H4 (cell line): ENCODE measurements at regions not wholly inside any gene's neighbourhood (a gene's known extent, or its start where the extent isn't known, plus 50 kb on each side); places are given as distances from the start of the nearest gene placed in this dataset.
"Not testable (repeated sequence)": the region's sequence is repeated elsewhere in the genome, so short reads cannot be mapped to it uniquely, and the experiment has no call there.

ENCODE experiments used
- DNase-seq: peaks from one replicate; pipeline ENCODE4 v3.0.0-alpha.2; 2015; ENCODE audit warnings: low spot score

DNA sequence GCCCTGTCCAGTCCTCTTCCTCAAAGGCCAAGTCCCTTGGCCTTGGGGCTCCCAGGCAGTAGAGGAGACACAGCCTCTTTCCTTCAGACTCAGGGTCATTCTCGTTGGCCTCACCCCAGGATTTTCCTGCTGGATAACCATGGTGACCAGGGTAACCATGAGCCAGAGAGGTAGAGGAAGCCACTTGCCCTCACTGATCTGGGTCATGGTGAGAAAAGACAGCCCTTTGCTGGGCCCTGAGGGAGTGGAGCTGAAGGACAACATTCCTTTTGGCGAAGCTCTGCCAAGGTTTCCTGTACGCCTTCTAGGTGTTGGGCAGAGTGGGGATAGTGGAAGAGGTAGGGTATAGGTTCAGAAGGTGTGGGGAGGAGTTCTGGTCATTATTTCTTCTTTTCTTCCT lies 53.1 kb upstream of the WNT4 start:
- DNase-seq = no peak

DNA sequence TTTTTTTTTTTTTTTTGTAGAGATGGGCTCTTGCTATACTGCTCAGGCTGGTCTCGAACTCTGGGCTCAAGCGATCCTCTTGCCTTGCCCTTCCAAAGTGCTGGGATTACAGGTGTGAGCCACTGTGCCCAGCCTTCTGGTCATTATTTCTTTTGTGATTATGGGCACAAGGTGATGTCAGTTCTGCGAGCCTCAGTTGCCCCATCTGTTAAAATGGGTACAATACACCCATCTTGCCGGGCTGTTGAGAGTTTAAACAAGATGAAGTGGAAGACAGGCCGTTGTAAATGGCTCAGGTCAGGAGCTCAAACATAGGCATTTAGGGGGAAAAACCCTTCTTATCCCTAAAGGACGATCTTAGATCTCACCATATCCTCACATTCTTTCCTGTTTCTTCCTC lies 53.7 kb upstream of the WNT4 start:
- DNase-seq = no peak

DNA sequence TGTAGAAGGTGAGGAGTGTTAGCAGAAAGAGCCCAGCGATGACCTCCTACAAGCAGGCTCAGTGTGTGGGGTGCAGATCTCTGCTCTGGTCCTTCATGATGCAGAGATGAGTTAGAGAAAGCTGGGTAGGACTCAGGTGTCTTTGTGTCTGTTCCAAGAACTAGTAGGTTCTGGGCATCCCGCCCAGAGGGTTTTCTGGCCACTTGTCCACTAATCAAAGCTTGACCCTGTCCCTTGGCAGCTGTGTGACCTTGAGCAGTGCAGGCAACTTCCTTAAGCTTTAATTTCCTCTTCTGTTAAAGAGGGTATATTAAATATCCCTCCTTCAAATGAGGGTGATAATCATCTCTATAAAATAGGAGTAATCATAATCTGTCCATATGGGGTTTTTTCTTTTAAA lies 54.7 kb upstream of the WNT4 start:
- no peak for DNase-seq

DNA sequence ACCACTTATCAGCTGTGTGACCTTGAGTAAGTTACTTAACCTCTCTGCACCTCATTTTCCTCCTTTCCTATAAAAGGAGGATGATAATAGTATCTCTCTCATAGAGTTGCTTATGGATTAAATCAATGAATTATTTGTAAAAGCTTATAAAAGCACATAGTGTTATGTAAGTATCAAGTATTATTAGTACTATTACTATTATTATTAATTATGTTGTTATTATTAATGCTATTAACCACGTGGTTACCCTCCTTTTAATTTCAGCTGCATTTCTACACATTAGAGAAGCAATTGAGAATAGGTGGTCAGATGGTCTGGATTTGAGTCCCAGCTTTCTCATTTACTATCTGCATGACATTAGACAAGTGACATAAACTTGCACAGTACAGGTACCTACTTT lies 58.1 kb upstream of the WNT4 start:
- DNase-seq = no peak

DNA sequence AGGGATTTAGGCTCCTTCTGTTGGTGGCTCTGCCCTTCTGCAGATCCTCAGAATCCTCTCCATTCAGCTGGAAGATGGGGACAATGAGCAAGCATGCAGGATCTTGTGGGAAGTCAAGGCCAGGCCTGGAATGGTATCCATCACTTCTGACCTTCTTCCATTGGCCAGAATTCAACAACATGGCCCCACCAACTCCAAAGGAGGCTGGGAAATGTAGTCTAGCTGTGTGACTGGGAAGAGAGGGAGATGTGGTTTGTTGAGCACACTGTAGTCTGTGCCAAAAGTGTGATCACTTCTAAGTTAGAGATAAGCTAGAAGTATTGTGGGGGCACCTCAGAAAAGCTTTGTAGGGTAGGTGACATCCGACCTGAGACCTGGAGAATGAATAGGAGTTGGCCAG lies 60.4 kb upstream of the WNT4 start:
- no peak for DNase-seq

DNA sequence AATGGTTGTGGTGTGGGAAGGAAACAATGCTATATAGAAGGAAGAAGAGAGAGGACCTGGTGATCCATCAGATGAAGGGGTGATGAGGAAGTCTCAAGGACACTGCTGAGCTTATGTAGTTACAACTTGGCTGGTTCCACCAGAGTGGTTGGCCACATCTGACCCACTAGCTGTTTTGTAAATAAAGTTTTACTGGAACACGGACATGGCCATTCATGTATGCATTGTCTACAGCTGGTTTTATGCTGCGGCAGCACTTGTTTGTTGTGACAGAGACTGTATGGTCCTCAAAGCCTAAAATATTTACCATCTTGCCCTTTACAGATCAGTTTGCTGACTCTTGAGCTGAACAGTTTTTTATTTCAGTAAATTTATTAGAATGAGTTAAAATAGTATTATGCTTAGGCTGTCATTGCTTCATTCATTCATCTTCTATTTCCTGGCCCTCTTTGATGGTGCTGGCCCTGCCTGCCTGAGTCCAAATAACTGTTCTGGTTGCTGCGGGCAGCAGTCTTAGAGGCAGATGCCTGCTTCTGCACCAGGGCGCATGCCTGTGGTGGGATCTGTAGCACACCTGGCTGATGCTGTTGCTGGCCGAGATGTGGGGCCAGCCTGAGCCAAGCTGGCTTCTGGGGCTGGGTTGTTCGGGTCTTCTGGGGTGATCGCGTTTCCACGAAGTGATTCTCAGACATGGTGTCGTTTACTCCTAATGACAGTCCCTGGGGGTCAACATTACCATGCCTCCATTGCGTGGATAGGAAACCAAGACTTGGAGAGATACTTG lies 61.4 kb upstream of the WNT4 start:
- no peak for DNase-seq

DNA sequence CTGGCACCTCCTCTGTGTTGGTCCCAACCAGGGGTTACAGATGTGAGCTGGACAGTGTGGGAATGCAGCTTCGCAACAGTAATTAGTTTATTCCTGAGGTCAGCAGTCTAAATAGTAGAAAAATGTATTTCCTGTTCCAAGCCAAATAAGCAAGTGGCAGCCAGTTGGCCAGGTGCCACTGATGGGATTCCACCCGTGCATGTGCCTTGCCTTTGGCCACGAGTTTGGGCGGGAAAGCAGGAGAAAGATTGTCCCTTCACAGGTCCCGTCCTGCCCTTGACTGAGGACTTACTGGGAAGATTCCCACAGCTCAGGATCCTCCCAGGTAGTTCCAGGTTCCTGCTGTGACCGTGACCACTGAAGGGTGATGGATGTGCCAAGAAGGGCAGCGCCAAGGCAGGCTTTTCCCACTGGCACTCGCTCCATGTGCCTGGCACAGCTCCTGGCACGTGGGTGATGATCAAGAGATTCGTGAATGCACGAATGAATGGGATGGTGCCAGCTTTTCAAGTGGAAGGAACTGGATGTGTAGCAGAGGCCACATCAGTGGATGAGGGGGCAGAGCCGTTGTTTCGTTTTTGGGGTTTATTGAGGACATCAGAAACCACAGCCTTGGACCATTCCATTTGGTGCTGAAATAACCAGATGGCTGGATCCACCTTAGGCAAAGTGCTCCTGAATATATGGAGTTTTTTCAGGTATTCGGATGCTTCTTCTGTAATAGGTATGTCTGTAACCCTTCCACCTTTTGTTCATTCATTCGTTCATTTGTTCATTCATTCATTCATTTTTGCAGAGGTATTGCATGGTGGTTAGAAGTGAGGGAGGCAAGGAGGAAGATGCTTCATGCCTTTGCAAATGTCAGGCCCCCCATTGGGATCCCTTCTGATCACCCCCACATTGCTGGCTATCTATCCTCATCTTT lies 62.4 kb upstream of the WNT4 start:
- DNase-seq = peak; percentile 44

DNA sequence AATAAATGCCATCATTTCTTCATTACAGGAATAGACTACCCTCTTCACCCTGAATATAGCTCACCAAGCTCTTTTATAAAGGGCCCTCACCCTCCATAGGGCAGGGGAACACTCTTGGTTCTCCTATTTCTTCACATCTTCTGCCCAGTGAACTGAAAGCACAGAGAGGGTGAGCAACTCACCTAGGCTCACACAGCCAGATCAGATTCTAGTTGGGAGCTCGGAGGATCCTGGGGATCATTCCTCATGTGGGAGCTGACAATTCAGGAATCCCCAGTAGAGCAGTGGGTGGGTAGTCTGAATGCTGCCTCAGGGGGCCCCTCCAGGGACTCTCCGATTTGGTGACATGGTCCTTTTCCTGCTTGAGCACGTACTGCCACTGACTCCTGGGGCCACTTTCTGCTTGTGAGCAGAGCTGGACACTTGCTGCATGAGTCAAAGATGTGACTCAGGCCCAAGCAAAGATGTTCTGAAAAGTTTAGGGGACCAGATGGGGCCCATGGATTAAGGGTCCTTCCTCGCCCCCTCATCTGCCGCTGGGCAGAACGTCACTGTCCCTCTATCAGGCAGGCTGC lies 63.7 kb upstream of the WNT4 start:
- no peak for DNase-seq

DNA sequence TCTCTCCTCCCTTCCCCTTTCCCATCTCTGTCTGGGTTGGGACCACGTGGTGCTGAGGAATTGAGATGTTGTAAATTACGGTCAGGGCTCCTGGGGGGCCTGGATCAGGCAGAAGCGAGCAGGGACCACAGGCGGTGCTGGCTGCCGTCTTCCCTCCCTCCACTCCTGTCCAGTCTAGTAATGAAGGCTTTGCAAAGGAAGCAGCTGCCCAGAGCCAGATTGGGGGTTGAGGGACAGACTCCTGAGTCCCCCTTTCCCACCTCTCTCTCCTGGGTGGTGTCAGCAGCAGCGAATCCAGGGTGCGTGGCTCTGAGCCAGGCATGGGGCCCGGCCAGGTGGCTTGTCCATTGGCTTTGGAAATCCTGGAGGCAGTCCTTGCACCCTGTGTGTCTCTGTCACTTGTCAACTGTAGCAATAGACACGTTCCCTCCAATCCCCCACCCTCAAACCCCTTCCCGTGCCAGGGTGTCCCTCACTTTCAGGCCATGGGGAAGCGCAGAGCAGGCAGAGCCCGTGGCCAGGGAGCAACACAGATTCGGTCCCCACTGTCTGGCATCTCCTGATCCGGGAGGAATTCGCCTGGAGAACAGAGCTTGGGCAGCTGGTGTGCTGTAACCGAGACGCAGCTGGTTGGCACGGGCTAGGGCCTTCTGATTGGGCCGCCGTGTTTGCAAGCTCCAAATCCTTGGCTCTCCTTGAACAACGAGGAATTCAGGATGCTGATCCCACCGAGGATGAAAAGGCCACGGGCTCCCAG lies 64.8 kb upstream of the WNT4 start:
- no peak for DNase-seq

DNA sequence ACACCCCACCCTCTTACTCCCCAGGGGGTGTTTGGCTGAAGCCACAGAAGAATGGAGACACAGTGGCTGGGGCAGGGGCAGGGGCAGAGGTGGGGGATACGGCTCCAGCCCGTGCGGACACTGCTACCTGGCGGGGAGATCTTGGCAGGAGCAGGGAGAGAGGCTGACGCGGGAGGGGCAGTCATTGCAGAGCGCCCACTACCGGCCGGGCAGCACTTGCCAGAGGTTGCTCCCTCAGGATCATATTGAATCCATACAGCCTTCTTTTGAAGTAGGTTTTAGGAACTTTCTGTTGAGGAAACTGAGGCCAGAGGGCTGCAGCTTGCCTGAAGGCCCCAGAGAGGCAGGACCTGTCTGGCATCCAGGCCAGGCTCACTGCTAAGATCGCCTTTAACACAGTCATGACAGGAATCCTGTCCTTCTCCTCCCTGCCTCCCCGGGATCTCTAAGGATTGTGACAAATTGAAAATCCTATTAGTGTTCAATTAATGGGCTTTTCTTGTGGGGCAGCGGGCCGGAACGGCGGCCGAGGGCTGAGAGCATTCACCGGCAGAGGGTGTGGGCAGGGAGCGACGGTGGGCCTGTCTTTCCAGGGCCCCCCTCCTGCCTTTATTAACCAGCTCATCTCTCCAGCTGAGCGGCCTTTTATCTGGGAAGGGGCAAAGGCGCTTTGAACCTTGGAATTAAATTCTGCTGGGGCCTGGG lies 65.5 kb upstream of the WNT4 start:
- no peak for DNase-seq

DNA sequence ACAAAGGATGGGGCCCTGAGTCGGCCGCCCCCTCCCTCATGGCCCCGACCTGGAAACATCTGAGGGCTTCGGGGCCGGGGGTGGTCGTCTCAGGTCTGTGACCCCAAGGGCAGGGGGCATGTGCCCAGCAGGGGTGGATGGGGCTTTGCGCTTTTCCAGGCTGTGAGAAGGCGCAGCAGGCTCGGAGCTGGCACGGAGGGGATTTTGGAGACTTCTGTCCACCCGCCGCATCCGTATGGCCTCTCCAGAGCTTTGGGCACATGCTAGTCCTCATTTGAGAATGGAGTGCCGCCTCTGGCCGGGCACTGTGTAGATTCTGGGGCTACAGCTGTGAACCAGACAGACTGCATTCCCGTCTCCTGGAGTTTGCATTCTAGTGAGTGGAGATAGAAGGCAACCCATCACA lies 66.1 kb upstream of the WNT4 start:
- DNase-seq = no peak

DNA sequence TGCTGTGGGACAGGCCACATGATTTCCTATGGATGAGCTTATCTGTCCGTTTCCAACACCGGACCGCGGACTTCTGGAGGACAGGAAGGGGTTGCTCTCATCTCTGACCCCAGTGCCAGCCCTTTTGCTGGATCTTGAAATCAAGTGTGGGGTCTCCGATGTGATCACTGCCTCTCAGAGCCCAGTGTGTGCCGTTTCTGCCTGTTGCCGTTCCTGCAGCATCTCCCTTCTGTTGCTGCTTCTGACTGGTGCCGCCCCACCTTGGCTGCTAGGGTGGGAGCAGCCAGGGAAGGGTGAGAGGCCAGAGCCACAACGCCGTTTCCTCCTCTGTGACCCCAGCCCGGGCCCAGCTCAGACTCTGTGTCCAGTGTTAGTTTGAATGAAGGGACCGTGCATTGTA lies 67.3 kb upstream of the WNT4 start:
- no peak for DNase-seq

DNA sequence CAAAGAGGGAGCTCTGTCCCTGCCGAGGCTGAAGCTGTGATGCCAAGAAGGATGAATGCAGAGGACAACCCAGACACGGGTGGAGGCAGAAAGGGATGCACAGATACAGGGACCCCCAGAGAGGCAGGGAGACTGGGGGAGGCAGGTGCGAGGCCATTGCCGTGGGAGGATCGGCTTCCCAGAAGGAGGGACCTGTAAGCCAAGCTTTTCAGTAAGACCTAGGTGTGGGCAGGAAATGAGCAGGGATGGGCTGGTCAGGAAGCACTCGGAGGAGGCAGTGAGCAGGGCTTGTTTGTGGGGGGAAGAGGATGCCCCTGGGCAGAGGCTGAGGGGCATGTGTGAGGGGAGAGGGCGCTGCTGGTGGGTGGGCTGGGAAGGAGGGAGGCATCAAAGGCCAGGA lies 67.7 kb upstream of the WNT4 start:
- no peak for DNase-seq

DNA sequence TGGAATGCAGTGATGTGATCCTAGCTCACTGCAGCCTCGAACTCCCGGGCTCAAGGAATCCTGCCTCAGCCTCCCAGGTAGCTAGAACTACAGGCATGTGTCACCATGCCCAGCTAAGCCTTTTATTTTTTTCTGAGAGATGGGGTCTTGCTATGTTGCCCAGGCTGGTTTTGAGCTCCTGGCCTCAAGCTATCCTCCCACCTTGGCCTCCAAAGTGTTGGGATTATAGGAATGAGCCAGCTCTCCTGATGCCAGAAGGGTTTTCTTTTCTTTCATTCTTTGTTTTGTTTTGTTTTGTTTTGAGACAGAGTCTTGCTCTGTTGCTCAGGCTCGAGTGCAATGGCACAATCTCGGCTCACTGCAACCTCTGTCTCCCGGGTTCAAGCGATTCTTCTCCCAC lies 68.6 kb upstream of the WNT4 start:
- not testable (repeated sequence) for DNase-seq

DNA sequence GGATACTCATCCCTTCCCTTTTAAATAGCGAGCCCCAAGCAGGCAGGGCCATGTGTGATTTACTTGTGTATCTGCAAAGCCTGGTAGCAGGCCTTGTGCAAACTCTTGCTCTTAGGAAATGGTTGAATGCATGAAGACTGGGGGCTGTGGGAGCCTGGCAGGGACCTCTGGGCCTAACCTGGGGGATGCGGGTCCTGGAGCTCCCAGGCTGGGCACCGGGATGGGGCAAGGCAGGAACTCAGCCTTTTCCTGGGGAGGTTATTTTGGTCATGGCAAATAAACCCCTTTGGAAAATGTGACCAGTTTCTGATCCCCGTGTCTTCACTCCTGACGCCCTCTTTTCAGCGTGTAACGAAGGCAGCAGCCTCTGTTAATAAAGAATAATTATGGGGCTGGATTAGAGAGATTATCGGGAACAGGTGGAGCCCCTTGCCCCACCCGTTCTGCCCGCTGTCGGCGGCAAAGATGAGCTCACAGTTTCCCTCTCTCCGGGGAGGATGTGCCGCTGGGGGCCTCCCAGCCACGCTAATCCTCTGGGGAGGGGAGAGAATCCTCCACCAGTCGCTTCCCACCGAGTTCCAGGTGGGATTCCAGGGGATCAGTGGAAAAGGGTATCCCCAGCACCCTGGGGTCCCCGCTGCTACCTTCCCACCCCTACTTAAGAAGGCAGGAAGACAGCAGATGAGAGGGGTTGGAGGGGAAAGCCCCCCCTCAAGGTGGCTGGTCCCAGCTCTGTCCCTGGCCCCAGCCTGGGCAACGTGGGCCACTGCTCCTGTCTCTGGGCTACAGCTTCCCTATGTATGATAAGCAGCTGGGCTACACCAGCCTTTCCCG lies 69.7 kb upstream of the WNT4 start:
- no peak for DNase-seq

DNA sequence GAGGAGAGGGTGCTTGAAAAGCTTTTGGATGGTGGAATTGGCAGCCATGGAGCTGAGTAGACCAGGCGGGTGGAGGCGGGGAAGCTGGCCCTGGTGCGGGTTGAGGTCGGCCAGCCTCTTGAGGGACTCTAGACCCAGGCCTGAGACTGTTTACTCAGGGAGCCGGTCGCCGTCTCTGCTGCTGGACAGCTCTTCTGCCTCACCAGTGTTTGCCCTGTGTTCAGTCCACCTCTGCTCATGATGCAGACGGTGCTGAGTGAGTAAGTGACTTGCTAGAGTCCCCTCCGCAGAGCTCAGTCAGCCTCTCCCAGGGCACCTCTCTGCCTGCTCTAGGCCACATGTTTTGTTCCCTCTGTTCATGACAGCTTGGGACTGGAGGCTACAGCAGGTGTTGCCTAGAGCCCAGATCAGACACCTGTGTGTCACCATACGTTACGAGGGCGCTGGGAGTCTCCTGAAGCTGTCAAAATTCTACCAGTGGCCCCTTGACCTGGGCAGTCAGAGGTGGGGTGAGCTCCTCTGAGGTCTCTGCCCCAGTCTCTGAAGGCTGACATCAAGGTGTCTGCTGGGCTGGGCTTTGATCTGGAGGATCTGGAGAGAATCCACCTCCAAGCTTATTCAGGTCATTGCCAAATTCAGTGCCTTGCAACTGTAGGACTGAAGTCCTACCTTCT lies 73.5 kb upstream of the WNT4 start:
- no peak for DNase-seq

DNA sequence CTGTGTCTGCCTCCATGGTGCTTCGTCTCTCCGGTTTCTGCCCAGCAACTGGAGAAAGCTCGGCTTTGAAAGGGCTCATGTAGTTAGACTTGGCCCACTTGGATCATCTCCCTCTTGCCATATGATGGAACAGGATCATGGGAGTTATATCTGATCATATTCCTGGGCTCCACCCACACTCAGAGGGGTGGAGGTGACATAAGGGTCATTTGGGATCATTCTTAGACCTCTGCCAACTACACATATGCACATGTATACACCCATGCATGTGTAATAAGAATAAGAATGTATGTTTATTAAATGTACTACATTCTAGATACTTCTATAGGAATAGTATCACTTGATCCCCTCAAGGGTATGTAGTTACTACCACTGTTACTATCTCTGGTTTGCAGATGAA lies 74.1 kb upstream of the WNT4 start:
- DNase-seq = no peak

DNA sequence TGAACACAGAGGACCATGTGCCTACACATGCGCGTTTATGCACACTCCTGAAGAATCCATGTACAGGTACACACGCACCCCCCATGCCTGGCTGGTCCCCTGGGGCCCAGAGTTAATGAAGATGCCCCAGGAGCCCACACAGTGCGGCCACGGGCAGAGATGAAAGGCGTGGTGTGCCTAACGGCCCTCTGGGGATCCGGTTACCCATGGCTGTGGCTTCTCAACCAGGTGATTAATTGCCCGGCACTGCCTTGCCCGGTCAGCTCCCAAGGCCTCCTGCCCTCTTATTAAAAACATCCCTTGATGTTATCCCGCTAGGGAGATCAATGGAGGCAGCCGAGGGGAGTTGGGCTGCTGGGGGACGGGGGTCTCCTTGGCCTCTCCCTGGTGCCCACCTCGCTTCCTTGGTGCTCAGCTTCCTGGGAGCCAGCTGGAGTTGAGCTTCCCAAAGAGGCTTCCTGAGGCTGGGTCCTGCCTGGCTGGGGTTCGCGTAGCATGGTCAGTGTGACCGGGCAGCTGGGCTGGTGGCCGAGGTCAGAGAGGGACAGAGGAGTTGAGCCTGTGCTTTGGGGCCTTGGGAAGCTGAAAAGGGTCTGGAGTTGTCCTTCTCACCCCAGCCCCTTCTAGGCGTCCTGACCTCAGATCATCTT lies 75.0 kb upstream of the WNT4 start:
- DNase-seq = no peak

DNA sequence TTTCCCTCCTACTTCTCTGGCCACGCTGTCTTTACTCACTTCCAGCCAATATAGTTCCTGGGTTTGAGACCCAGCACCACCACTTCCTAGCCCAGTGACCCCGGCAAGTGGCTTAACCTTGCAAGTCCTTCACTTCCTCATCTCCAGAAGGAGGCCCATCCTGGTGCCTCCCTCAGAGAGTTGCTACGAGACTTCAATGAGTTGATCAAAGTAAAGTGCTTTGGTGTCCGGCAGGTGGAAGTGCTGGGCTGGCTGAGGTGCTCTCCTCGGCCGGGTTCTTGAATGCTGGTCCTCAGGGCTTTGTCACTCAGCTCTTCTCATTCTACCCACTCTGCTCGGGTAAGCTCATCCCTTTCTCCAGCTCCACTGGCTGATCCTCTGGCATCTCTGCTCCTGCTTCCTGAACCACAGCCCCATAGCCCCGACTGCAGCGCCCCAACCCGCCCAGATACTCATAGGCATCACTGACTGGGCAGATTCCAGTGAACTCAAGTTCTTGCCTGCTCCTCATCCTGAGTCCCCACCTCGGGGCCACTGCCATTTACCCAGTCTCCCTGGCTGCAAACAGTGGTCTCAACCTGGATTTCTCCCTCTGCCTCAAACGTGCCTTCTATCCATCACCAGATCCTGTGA lies 75.8 kb upstream of the WNT4 start:
- no peak for DNase-seq
